HG03460 (cell line): ENCODE measurements at regions not wholly inside any gene's neighbourhood (a gene's known extent, or its start where the extent isn't known, plus 50 kb on each side); places are given as distances from the start of the nearest gene placed in this dataset.

Experiments used
- ATAC-seq: cut with Tn5 transposase; IDR thresholded peaks from one replicate; pipeline ENCODE4 v1.9.1; 2021; ENCODE audit not compliant: unreplicated experiment

GRCh38 chr18:34633368-34633767 lies 76.7 kb upstream of the DTNA start:
- ATAC-seq: no peak

GRCh38 chr18:34637094-34637801 lies 72.8 kb upstream of the DTNA start:
- no peak for ATAC-seq

- ATAC-seq: no peak
These were observed 70.4 kb upstream of the DTNA start for GRCh38 chr18:34639687-34640086.

- ATAC-seq: no peak
These were observed 69.8 kb upstream of the DTNA start for GRCh38 chr18:34640276-34640675.

- no peak for ATAC-seq
These were observed 66.1 kb upstream of the DTNA start for GRCh38 chr18:34643989-34644388.

- ATAC-seq: peak; percentile 57
These were observed 62.8 kb upstream of the DTNA start for GRCh38 chr18:34647251-34647650.

GRCh38 chr18:34648269-34648985 lies 61.7 kb upstream of the DTNA start:
- no peak for ATAC-seq

GRCh38 chr18:34649080-34649479 lies 61.0 kb upstream of the DTNA start:
- no peak for ATAC-seq

- no peak for ATAC-seq
These were observed 60.0 kb upstream of the DTNA start for GRCh38 chr18:34650121-34650545.

GRCh38 chr18:34651586-34652369 lies 58.3 kb upstream of the DTNA start:
- ATAC-seq: no peak

GRCh38 chr18:34655131-34655530 lies 55.0 kb upstream of the DTNA start:
- no peak for ATAC-seq

- no peak for ATAC-seq
These were observed 52.1 kb upstream of the DTNA start for GRCh38 chr18:34657860-34658500.

- ATAC-seq: no peak
These were observed 50.2 kb upstream of the DTNA start for GRCh38 chr18:34659579-34660517.
